SK-N-MC (cell line): ENCODE measurements at regions not wholly inside any gene's neighbourhood (a gene's known extent, or its start where the extent isn't known, plus 50 kb on each side); places are given as distances from the start of the nearest gene placed in this dataset.

ENCODE experiments used
- DNase-seq: peaks from one replicate; pipeline ENCODE4 v3.0.0-alpha.2; 2011; ENCODE audit warnings: low read depth, low spot score
- H3K27ac ChIP-seq: fragments of 200-600 bp; sonication (generic); 2 replicates; pipeline ENCODE4 v1.5.1; 2016; ENCODE audit warnings: mixed run types
- H3K36me3 ChIP-seq: fragments of 200-600 bp; sonication (generic); 2 replicates; pipeline ENCODE4 v1.6.1; 2017; ENCODE audit warnings: antibody characterized with exemption, low read length, mixed read lengths; ENCODE audit not compliant: insufficient read depth
- H3K4me3 ChIP-seq: fragments of 200-600 bp; sonication (generic); 2 replicates; pipeline ENCODE4 v1.5.1; 2016
- H3K9ac ChIP-seq: fragments of 200-600 bp; sonication (generic); 2 replicates; pipeline ENCODE4 v1.8.0; 2017; ENCODE audit warnings: mixed run types, mixed read lengths; ENCODE audit not compliant: insufficient read length
- H3K9me3 ChIP-seq: fragments of 200-600 bp; sonication (generic); 2 replicates; pipeline ENCODE4 v1.6.1; 2017; ENCODE audit warnings: low read depth, mild to moderate bottlenecking, antibody characterized with exemption, low read length, moderate library complexity, mixed read lengths
- EZH2 ChIP-seq: fragments of 200-600 bp; sonication (generic); IDR thresholded peaks from one replicate; pipeline ENCODE4 v1.6.1; 2017; ENCODE audit warnings: antibody characterized with exemption
- FOXP2 ChIP-seq: optimal IDR thresholded peaks from 2 replicates; pipeline ENCODE3; 2011; ENCODE audit warnings: mild to moderate bottlenecking, moderate library complexity; ENCODE audit not compliant: insufficient read depth; ENCODE audit errors: extremely low read length, control extremely low read depth
- POLR2AphosphoS5 ChIP-seq: IDR thresholded peaks from 2 replicates; pipeline ENCODE4 v1.6.1; 2012; ENCODE audit warnings: mild to moderate bottlenecking, low read depth, low read length, borderline replicate concordance

DNA sequence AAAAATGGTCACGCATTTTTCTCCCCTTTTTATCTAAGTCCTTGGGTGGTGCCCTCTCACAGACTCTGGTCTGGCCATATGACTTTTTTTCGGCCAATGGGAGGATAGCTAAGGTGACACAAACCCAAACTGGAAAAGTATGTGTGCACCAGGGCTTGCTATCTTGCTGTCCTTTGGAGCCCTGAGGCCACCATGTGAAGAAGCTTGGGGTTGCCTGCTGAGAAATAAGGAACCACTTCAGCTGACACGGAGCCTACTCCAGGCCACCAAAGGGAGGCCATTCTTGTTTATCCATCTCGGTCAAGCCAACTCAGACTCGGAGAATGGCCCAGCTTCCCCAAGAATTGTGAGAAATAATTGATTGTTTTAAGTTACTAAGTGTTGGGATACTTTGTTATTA lies 111.4 kb upstream of the ZFHX3 start:
- no peak for TF ChIP-seq POLR2AphosphoS5
- TF ChIP-seq FOXP2, result no peak
- no peak for TF ChIP-seq EZH2
- no peak for DNase-seq
- no peaks in the 10 kb centered on the region for H3K36me3 ChIP-seq
- H3K9ac ChIP-seq, result no peak overlapping the region
- no peak overlapping the region for H3K27ac ChIP-seq
- H3K4me3 ChIP-seq, result no peak overlapping the region
- H3K9me3 ChIP-seq, result no peaks in the 10 kb centered on the region

DNA sequence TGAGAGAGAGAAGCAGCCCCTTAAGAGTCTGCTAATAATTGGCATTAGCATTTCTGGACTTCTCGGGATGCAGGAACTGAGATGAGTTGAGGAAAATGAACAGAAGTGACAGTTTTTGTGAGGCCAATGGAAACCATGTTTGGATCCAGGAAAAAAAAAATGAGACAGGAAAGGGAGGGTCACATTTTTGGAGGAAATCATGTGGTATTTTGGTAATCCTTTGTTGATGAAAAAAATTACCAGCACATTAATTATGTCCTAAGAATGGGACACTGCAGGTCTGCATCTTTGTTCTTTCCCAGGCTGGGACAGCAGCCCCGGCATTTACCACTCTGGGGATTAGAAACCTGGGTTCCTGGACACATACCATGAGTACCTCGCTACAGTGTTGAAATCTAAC lies 109.9 kb upstream of the ZFHX3 start:
- no peak for DNase-seq
- no peak overlapping the region for H3K4me3 ChIP-seq
- no peak overlapping the region for H3K27ac ChIP-seq
- H3K36me3 ChIP-seq, result no peaks in the 10 kb centered on the region
- H3K9me3 ChIP-seq, result no peaks in the 10 kb centered on the region
- TF ChIP-seq EZH2 (no peak), FOXP2 (no peak), POLR2AphosphoS5 (no peak)
- no peak overlapping the region for H3K9ac ChIP-seq

DNA sequence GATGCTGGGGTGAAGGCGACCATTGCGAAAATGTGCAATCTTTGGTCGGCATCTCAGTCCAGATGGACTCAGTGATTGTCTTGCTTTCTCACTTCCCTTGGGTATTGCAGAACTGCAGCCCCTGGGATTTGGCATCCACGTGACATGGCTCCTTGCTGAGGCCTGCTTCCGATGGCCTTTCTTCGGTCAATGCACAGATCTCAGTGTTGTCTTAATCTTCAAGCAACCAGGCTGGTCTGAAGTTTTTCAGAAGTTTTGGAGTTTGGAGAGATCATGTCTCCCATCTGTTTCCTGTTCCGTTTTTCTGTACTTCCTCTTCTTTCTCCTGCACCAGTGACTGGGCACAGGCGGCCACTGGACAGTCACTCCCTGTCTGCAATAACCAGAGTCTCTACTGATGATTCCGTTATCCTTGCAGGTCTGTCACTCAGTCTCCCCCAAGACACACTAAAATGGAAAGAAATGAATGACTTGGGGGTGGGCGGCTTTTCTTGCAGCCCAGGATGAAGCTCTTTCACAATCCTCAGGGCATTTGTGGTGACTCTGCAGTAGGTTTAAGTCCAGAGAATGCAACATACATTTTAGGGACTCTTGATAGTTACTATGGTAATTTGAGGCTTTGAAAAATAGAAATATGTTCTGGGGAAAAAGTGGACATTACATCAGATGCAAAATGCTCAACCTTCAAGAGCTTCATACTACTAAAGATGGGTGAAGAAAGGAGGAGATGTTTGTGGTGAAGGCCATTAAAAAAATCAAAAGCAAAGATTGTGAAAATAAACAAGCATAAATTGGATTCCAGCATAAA lies 106.3 kb upstream of the ZFHX3 start:
- no peaks in the 10 kb centered on the region for H3K36me3 ChIP-seq
- no peak overlapping the region for H3K9ac ChIP-seq
- no peak for TF ChIP-seq EZH2
- TF ChIP-seq FOXP2, result no peak
- TF ChIP-seq POLR2AphosphoS5, result no peak
- no peaks in the 10 kb centered on the region for H3K9me3 ChIP-seq
- DNase-seq, result no peak
- no peak overlapping the region for H3K27ac ChIP-seq
- no peak overlapping the region for H3K4me3 ChIP-seq

DNA sequence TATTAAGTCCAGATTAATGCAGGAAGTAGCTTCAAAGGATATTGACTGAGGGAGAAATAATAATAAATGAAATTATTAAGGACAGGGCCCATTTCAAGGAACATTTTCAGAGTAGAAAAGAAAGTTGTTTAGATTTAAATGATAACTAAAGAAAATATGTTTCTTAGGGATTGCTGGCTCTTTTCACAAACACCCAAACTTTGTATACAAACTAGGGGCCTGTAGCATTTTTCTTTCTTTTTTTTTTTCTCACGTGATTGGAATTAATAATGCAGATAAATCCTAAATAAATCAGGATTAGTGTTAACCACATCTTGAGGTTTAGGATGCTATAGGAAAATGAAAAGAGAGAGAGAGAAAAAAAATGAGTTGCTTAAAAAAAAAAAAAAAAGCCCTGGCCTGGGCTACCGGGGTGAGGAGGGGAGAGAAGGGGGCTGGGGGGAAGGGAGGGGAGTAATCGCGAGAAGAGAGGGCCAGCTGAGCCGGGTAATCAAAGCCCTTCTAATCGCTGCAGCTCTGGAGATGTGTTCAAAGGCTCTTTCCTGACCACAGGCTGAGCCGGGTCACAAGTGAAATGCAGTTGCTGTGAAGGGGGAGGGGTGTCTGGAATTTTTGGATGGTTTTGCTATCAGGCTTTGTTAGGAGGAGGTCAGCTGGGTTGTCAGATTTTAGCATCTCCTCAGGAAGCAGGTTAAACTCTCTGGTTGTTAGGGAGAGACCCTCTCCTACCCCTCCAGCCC lies 104.6 kb upstream of the ZFHX3 start:
- no peak for DNase-seq
- TF ChIP-seq FOXP2 (no peak), POLR2AphosphoS5 (no peak), EZH2 (no peak)
- H3K27ac ChIP-seq, result no peak overlapping the region

DNA sequence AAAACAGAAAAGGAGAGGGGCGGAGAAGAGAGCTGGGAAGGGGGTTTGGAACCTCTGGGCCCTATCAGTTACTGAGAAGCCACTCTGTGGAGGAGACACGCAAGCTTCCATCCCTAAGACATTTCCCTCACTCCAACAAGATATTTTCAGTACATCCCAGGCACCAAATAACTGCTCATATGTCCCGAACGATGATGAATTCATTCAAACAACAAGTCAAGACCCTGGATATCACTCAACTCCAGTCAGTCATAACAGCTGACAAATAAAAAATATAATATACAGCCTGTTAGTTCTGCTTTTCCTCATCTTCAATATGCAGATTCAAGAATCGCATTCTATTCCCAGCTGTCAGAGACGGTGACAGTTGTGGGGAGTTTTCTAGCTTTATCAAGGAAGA lies 104.0 kb upstream of the ZFHX3 start:
- Histone ChIP-seq H3K36me3 (no peaks in the 10 kb centered on the region), H3K4me3 (no peak overlapping the region), H3K27ac (no peak overlapping the region), H3K9ac (no peak overlapping the region), H3K9me3 (no peaks in the 10 kb centered on the region)
- DNase-seq, result no peak
- TF ChIP-seq EZH2 (no peak), FOXP2 (no peak), POLR2AphosphoS5 (no peak)

More for the DNA sequence above, 104.6 kb upstream of the ZFHX3 start:
- no peaks in the 10 kb centered on the region for H3K9me3 ChIP-seq
- H3K36me3 ChIP-seq, result no peaks in the 10 kb centered on the region
- H3K9ac ChIP-seq, result no peak overlapping the region
- H3K4me3 ChIP-seq, result no peak overlapping the region

DNA sequence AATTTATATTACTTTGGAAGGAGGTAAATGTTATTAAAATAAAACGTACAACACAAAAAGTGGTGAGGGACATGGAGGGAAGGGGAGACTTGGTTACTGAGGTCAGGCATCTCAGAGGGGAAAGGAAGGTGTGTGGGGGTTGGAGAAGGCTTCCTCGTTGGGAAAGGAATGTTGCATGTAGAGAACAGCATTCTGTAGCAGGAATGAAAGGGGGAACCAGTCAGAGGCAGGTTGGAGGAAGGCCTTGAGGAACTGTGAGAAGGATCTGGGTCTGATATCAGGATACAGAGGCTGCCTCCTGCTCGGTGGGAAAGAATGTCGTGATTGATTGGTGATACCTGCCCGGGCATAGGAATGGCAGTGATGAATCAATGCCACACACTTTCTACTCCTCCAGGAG lies 103.3 kb upstream of the ZFHX3 start:
- DNase-seq, result no peak
- H3K4me3 ChIP-seq, result no peak overlapping the region
- no peak for TF ChIP-seq POLR2AphosphoS5
- no peak for TF ChIP-seq EZH2
- TF ChIP-seq FOXP2, result no peak
- no peaks in the 10 kb centered on the region for H3K9me3 ChIP-seq
- H3K36me3 ChIP-seq, result no peaks in the 10 kb centered on the region
- H3K9ac ChIP-seq, result no peak overlapping the region
- H3K27ac ChIP-seq, result no peak overlapping the region

DNA sequence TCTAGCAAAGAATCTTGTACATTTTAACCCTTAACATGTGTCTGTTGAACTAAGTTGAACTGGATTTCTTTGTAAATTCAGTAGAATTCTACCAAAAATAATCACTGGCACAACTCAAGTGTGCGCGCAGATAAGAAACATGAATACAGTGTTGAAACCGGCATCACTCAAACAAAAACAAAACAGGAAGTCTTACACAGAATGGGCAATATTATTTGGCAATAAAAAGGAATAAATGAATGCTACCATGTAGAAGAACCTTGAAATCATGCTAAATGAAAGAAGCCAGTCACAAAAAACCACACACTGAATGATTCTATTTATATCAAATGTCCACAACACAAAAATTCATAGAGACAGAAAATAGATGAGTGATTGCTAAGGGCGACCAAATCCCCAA lies 102.9 kb upstream of the ZFHX3 start:
- H3K9me3 ChIP-seq, result no peaks in the 10 kb centered on the region
- TF ChIP-seq FOXP2 (no peak), EZH2 (no peak), POLR2AphosphoS5 (no peak)
- DNase-seq, result no peak
- H3K27ac ChIP-seq, result no peak overlapping the region
- H3K9ac ChIP-seq, result no peak overlapping the region
- no peaks in the 10 kb centered on the region for H3K36me3 ChIP-seq
- H3K4me3 ChIP-seq, result no peak overlapping the region

DNA sequence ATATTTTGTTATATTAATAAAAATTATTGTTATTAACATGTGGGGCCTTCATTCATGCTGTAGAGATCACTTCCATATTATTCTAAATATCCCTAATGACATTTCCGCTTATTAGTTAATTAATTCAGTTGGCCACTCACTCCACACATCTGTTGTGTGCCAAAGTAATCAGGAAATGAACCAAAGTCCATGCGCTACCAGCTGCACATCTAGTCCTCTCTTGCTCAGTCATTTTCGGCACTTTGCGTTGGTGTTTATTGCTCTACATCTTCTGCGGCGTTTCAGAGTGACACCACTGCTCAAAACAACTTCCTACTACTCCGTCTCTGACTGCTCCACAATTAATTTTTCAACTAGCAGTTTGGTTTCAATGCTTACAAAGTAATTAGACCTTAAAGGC lies 101.4 kb upstream of the ZFHX3 start:
- Histone ChIP-seq H3K36me3 (no peaks in the 10 kb centered on the region), H3K9me3 (no peaks in the 10 kb centered on the region), H3K4me3 (no peak overlapping the region), H3K9ac (no peak overlapping the region), H3K27ac (no peak overlapping the region)
- no peak for DNase-seq
- TF ChIP-seq EZH2 (no peak), FOXP2 (no peak), POLR2AphosphoS5 (no peak)
